ENCODE measurements at regions not wholly inside any gene's neighbourhood (a gene's known extent, or its start where the extent isn't known, plus 50 kb on each side); places are given as distances from the start of the nearest gene placed in this dataset.

DNA sequence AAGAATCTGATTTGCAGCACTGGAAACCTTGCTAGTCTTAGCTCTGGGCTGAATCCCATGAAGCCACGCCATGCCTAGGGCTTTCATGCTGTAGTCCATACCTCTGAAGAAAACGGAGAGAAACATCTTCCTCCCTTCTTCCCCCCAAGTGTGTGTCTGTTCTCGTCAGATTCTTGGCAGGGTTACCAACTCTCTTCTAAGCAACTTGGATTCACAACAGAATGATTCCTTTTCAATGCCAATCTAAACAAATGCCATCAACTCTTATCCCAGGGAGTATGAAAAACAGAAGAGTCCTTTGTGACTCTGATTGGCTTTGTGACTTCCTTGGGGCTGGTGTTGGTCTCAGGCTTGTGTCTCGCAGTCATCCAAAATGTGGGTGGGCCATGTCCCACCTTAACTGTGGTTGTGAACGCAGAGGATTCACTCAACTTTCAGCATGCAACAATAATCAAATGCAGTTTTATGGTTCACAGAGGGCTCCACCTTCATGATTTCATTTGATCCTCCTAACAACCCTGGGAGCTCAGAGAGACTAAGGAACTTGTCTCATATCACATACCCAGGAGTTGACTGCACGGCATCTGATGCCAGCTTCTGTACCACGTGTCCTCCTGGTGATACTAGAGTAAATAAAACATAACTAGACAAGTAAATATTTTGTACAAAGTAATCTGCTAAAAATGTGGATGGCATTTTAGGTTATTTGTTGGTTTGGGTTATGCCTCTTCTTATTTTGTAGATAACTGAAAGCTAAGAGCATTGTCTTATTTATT, 186.0 kb upstream of the TNP1 start:
- Histone ChIP-seq H3K4me3 (ENCODE audit: low read length) (no peak overlapping the region), H3K9ac (ENCODE audit: low read depth, low read length) (no peak overlapping the region), H3K27ac (ENCODE audit: low read depth, low read length) (no peak overlapping the region), H3K27me3 (ENCODE audit: insufficient read depth, low read length) (no peaks in the 10 kb centered on the region), H3K4me1 (ENCODE audit: insufficient read depth, low read length) (peaks cover 16% of the 10 kb centered on the region; the same call in 1 of the 2 replicates), H3K36me3 (ENCODE audit: insufficient read depth, low read length) (no peaks in the 10 kb centered on the region), H3K9me3 (ENCODE audit: insufficient read depth, low read depth, low read length) (no peaks in the 10 kb centered on the region)
- WGBS: 94% methylated on average over 6 of the region's 7 CpGs

DNA sequence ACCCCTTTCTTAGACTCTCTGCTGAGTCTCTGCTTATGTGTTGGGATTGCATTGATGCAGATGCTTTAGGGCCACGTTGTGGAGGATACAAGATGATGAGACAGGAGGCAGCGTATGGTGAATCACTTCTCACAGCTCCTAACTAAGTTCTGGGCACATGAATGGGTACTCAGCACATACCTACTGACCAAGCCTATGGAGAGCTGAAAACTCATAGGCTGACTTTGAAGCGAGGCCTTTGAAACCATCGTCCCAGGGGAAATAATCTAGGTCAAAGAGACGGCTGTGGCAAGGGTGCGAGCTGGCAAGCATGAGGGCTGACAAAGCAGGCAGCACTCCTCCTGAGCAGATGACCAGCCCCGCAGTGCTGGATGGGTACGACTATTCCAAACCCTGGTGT, 180.2 kb upstream of the TNP1 start:
- Histone ChIP-seq H3K9ac (ENCODE audit: low read depth, low read length) (no peak overlapping the region), H3K27me3 (ENCODE audit: insufficient read depth, low read length) (no peaks in the 10 kb centered on the region)
- 96% methylated on average over 8 of the region's 8 CpGs for WGBS

DNA sequence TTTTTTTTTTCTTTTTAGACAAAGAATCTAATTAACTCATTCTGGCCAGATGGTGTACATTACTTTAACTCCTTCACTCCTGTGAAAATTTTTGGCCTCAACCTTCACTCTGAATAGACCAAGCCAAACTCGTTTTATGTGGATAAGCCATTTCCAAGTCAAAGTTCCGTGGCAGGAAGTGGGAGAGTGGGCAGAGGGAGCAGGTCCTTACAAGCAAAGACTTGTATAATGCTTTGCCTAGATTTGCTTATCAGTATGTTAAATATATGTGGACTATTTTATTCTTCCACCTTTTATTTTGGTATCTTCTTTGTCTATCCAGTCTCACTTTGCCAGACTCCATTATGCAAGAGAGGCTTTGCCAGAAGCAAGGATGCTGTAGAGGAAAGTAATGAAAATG, 178.1 kb upstream of the TNP1 start:
- Histone ChIP-seq H3K27ac (ENCODE audit: low read depth, low read length) (no peak overlapping the region), H3K9ac (ENCODE audit: low read depth, low read length) (no peak overlapping the region), H3K27me3 (ENCODE audit: insufficient read depth, low read length) (no peaks in the 10 kb centered on the region), H3K36me3 (ENCODE audit: insufficient read depth, low read length) (no peaks in the 10 kb centered on the region), H3K9me3 (ENCODE audit: insufficient read depth, low read depth, low read length) (no peaks in the 10 kb centered on the region), H3K4me1 (ENCODE audit: insufficient read depth, low read length) (no peaks in the 10 kb centered on the region), H3K4me3 (ENCODE audit: low read length) (no peak overlapping the region)
- WGBS: 69% methylated on average over 2 of the region's 2 CpGs

More for the DNA sequence above, 180.2 kb upstream of the TNP1 start:
- Histone ChIP-seq H3K4me1 (ENCODE audit: insufficient read depth, low read length) (no peaks in the 10 kb centered on the region), H3K27ac (ENCODE audit: low read depth, low read length) (no peak overlapping the region), H3K4me3 (ENCODE audit: low read length) (no peak overlapping the region), H3K36me3 (ENCODE audit: insufficient read depth, low read length) (no peaks in the 10 kb centered on the region), H3K9me3 (ENCODE audit: insufficient read depth, low read depth, low read length) (no peaks in the 10 kb centered on the region)

DNA sequence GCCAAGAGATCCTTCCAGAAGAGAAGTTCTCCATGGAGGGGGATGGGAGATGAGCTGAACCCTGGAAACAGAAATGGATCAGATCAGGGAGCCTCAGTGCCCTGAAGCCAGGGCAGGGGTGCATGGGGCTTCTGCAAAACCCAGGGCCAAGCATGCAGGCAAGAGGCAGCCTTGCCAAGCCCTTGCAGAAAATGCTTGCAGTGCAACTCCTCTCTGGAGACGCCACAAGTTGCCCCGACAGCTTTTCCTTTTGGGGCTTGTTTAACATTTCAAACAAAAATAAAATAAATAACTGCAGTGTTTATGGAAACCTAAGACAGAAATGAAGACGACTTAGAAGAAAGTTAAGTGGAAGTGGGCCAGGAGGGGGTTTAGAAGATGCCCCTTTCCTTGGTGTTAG, 177.5 kb upstream of the TNP1 start:
- Histone ChIP-seq H3K9ac (ENCODE audit: low read depth, low read length) (no peak overlapping the region), H3K27me3 (ENCODE audit: insufficient read depth, low read length) (no peaks in the 10 kb centered on the region), H3K27ac (ENCODE audit: low read depth, low read length) (no peak overlapping the region), H3K36me3 (ENCODE audit: insufficient read depth, low read length) (no peaks in the 10 kb centered on the region), H3K4me3 (ENCODE audit: low read length) (no peak overlapping the region), H3K9me3 (ENCODE audit: insufficient read depth, low read depth, low read length) (no peaks in the 10 kb centered on the region), H3K4me1 (ENCODE audit: insufficient read depth, low read length) (no peaks in the 10 kb centered on the region)
- 89% methylated on average over 3 of the region's 3 CpGs for WGBS

- no peaks in the 10 kb centered on the region for H3K27me3 ChIP-seq (ENCODE audit: insufficient read depth, low read length)
- 82% methylated on average over 4 of the region's 4 CpGs for WGBS
Observed at GRCh38 chr2:217035967-217036366, 176.1 kb upstream of the TNP1 start.

GRCh38 chr2:217033186-217033585, 173.3 kb upstream of the TNP1 start:
- Histone ChIP-seq H3K27me3 (ENCODE audit: insufficient read depth, low read length) (no peaks in the 10 kb centered on the region), H3K9ac (ENCODE audit: low read depth, low read length) (no peak overlapping the region), H3K9me3 (ENCODE audit: insufficient read depth, low read depth, low read length) (no peaks in the 10 kb centered on the region), H3K27ac (ENCODE audit: low read depth, low read length) (no peak overlapping the region), H3K4me3 (ENCODE audit: low read length) (no peak overlapping the region), H3K36me3 (ENCODE audit: insufficient read depth, low read length) (no peaks in the 10 kb centered on the region), H3K4me1 (ENCODE audit: insufficient read depth, low read length) (no peaks in the 10 kb centered on the region)
- 93% methylated on average over 5 of the region's 5 CpGs for WGBS

More at GRCh38 chr2:217035967-217036366, 176.1 kb upstream of the TNP1 start:
- Histone ChIP-seq H3K36me3 (ENCODE audit: insufficient read depth, low read length) (no peaks in the 10 kb centered on the region), H3K27ac (ENCODE audit: low read depth, low read length) (no peak overlapping the region), H3K4me1 (ENCODE audit: insufficient read depth, low read length) (no peaks in the 10 kb centered on the region), H3K9ac (ENCODE audit: low read depth, low read length) (no peak overlapping the region), H3K4me3 (ENCODE audit: low read length) (no peak overlapping the region), H3K9me3 (ENCODE audit: insufficient read depth, low read depth, low read length) (no peaks in the 10 kb centered on the region)

DNA sequence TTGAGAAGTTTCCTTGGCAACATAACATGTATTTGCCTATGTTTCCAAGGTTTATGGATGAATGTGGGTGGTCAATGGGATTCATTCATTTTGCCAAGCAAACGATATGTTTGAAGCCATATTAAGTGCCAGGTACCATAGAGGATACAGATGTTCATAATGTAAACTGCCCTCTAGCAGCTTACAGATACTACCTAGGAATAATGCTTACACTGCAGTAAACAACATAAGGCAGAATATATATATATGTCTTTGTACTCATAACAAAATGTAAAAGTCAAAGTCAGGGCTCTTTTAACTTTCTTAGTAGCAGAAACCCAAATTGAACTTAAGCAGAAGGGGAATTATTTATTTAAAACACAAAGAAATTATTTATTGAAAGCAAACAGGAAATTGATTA, 171.6 kb upstream of the TNP1 start:
- Histone ChIP-seq H3K27me3 (ENCODE audit: insufficient read depth, low read length) (no peaks in the 10 kb centered on the region), H3K27ac (ENCODE audit: low read depth, low read length) (no peak overlapping the region), H3K9me3 (ENCODE audit: insufficient read depth, low read depth, low read length) (no peaks in the 10 kb centered on the region), H3K36me3 (ENCODE audit: insufficient read depth, low read length) (no peaks in the 10 kb centered on the region), H3K4me3 (ENCODE audit: low read length) (no peak overlapping the region), H3K4me1 (ENCODE audit: insufficient read depth, low read length) (no peaks in the 10 kb centered on the region; the same call in 1 of the 2 replicates), H3K9ac (ENCODE audit: low read depth, low read length) (no peak overlapping the region)
- 92% methylated on average over 1 of the region's 1 CpG for WGBS

DNA sequence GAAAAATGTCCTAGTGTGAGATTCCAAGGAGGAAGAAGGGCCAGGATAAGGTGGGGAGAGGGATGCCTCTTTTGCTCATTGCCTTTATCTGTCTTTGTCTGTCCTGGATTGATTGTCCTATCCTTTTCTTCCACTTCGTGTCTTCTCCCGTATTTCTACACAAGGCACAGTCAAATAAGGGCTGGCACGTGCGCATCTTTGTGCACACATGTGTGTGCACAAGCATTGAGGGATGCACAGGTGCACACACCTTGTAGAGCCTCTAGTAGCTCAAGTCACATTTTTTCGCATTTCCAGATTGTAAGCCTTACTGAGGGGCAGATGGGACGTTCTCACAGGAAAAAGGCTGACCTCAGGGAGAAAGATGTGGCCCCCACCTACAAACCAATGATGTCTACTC, 170.2 kb upstream of the TNP1 start:
- Histone ChIP-seq H3K27me3 (ENCODE audit: insufficient read depth, low read length) (no peaks in the 10 kb centered on the region; the same call in 1 of the 2 replicates), H3K36me3 (ENCODE audit: insufficient read depth, low read length) (no peaks in the 10 kb centered on the region), H3K9ac (ENCODE audit: low read depth, low read length) (no peak overlapping the region), H3K9me3 (ENCODE audit: insufficient read depth, low read depth, low read length) (no peaks in the 10 kb centered on the region), H3K27ac (ENCODE audit: low read depth, low read length) (no peak overlapping the region), H3K4me1 (ENCODE audit: insufficient read depth, low read length) (no peaks in the 10 kb centered on the region; the same call in 1 of the 2 replicates), H3K4me3 (ENCODE audit: low read length) (no peak overlapping the region)
- 93% methylated on average over 6 of the region's 6 CpGs for WGBS

GRCh38 chr2:217028128-217028527, 168.3 kb upstream of the TNP1 start:
- H3K27me3 ChIP-seq (ENCODE audit: insufficient read depth, low read length): no peaks in the 10 kb centered on the region; the same call in 1 of the 2 replicates
- 88% methylated on average over 1 of the region's 1 CpG for WGBS

DNA sequence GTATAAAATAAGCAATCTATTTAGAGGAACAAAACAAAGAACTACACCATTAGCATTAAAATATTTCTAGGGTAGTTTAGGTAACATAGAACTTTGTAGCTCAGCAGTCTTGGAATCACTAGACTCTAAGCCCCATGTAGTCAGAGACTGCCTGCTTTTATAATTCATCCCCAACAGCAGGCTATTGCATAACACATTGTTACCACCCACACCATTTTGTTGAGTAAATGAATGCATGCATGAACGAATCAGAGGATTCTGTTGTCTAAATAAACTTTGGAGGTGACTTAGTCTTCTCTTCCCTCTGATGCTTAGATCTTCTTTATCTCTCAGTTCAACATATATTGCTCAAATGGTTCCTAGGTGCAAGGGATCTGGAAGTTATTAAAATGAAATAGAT, 167.6 kb upstream of the TNP1 start:
- no peak overlapping the region for H3K4me3 ChIP-seq (ENCODE audit: low read length)
- H3K4me1 ChIP-seq (ENCODE audit: insufficient read depth, low read length): no peaks in the 10 kb centered on the region; the same call in 1 of the 2 replicates
- H3K9me3 ChIP-seq (ENCODE audit: insufficient read depth, low read depth, low read length): no peaks in the 10 kb centered on the region
- H3K27ac ChIP-seq (ENCODE audit: low read depth, low read length): no peak overlapping the region
- no peak overlapping the region for H3K9ac ChIP-seq (ENCODE audit: low read depth, low read length)
- H3K27me3 ChIP-seq (ENCODE audit: insufficient read depth, low read length): no peaks in the 10 kb centered on the region; the same call in 1 of the 2 replicates
- no CpG with 5 or more reads among the region's 1 CpG for WGBS
- H3K36me3 ChIP-seq (ENCODE audit: insufficient read depth, low read length): no peaks in the 10 kb centered on the region

More at GRCh38 chr2:217028128-217028527, 168.3 kb upstream of the TNP1 start:
- no peak overlapping the region for H3K9ac ChIP-seq (ENCODE audit: low read depth, low read length)
- H3K27ac ChIP-seq (ENCODE audit: low read depth, low read length): no peak overlapping the region
- no peaks in the 10 kb centered on the region for H3K36me3 ChIP-seq (ENCODE audit: insufficient read depth, low read length)
- no peak overlapping the region for H3K4me3 ChIP-seq (ENCODE audit: low read length)
- no peaks in the 10 kb centered on the region for H3K9me3 ChIP-seq (ENCODE audit: insufficient read depth, low read depth, low read length)
- H3K4me1 ChIP-seq (ENCODE audit: insufficient read depth, low read length): no peaks in the 10 kb centered on the region; the same call in 1 of the 2 replicates

DNA sequence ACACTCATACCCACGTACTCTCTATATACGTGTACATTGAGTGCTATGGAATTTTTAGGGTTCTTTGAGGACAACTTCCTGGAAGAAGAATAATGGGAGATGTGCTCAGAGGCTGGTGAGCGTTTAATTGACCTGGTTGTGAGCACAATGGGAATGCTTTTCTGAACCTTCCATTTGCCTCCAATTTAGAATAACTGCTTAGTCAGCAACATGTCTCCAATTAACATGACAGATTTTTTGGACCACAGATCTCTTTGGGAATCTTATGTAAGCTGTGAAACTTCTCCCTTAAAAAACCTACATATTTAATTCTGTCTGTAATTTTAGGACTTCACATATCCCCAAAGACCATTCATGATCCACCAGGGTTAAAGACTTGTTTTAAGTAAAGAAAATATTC, 166.7 kb upstream of the TNP1 start:
- Histone ChIP-seq H3K9me3 (ENCODE audit: insufficient read depth, low read depth, low read length) (no peaks in the 10 kb centered on the region), H3K27ac (ENCODE audit: low read depth, low read length) (no peak overlapping the region), H3K4me1 (ENCODE audit: insufficient read depth, low read length) (no peaks in the 10 kb centered on the region; the same call in 1 of the 2 replicates), H3K36me3 (ENCODE audit: insufficient read depth, low read length) (no peaks in the 10 kb centered on the region), H3K4me3 (ENCODE audit: low read length) (no peak overlapping the region), H3K27me3 (ENCODE audit: insufficient read depth, low read length) (no peaks in the 10 kb centered on the region; the same call in 1 of the 2 replicates), H3K9ac (ENCODE audit: low read depth, low read length) (no peak overlapping the region)
- WGBS: 91% methylated on average over 2 of the region's 3 CpGs
